Uterus (tissue), 2 donors: ENCODE measurements at regions not wholly inside any gene's neighbourhood (a gene's known extent, or its start where the extent isn't known, plus 50 kb on each side); places are given as distances from the start of the nearest gene placed in this dataset.

Experiments
- CTCF ChIP-seq, 4 experiments: fragments of 200-600 bp in 2 of 4; fragments of 450-650 bp in 2 of 4; sonication (generic) in 2 of 4; IDR thresholded peaks; one replicate each; pipeline ENCODE4 v1.5.1; 2016 to 2019; ENCODE audit warnings: antibody characterized with exemption in 4 of 4, mild to moderate bottlenecking in 2 of 4, moderate library complexity in 1 of 4
- POLR2A ChIP-seq, 2 donors: fragments of 450-650 bp; IDR thresholded peaks; one replicate each; pipeline ENCODE4 v1.6.1; 2016; ENCODE audit warnings: antibody characterized with exemption in 2 of 2, mild to moderate bottlenecking in 1 of 2, moderate library complexity in 1 of 2

GRCh38 chr20:50305636-50306477 is 115.2 kb downstream of the CEBPB start:
- no peak for TF ChIP-seq CTCF (IDR thresholded peaks at IDR 0.05)
- peak in 1 of 2 donors; percentile 75 for TF ChIP-seq POLR2A (IDR thresholded peaks at IDR 0.05)
